IMR-90 (cell line): ENCODE measurements at regions not wholly inside any gene's neighbourhood (a gene's known extent, or its start where the extent isn't known, plus 50 kb on each side); places are given as distances from the start of the nearest gene placed in this dataset.

Source experiments
- ATAC-seq: fragments of 200-7000 bp; cut with Tn5 transposase; 2 replicates; pipeline ENCODE4 v1.9.1; 2020; ENCODE audit warnings: low read depth, mild to moderate bottlenecking, moderate library complexity
- BruUV-seq: library from RNA; stranded (reverse); fragments of 400-500 nt; replicated peaks from 2 replicates; lab custom pipeline; 2021; lab: Mats Ljungman, UMichigan
- CTCF ChIA-PET: fragments of 300-600 bp; formaldehyde crosslinking; extraction: SDS; loops from one replicate; lab custom pipeline; 2021; ENCODE audit warnings: antibody characterized with exemption; lab: Yijun Ruan, JAX
- POLR2A ChIA-PET: fragments of 300-600 bp; sonication (Branson Sonifier 250); formaldehyde crosslinking; loops from one replicate; lab custom pipeline; 2022; ENCODE audit warnings: antibody characterized with exemption; ENCODE audit not compliant: unreplicated experiment; lab: Charles Lee
- DNase-seq: peaks from one replicate; pipeline ENCODE4 v3.0.0; 2013
- H2AFZ ChIP-seq: replicated peaks from 2 replicates; pipeline ENCODE3; 2013; ENCODE audit warnings: low read length, mild to moderate bottlenecking; ENCODE audit not compliant: poor library complexity
- H2AK5ac ChIP-seq: 2 replicates; pipeline ENCODE4 v1.6.1; 2013; ENCODE audit warnings: low read depth, low read length, inconsistent platforms
- H2AK9ac ChIP-seq: replicated peaks from 2 replicates; pipeline ENCODE3; 2013; ENCODE audit warnings: mild to moderate bottlenecking, low read depth, low read length, moderate library complexity; ENCODE audit not compliant: poor library complexity
- H2BK120ac ChIP-seq: 2 replicates; pipeline ENCODE4 v1.6.1; 2013; ENCODE audit warnings: low read depth, low read length, inconsistent platforms
- H2BK15ac ChIP-seq: 3 replicates; pipeline ENCODE4 v1.6.1; 2013; ENCODE audit warnings: low read depth, low read length, inconsistent platforms
- H2BK20ac ChIP-seq: 2 replicates; pipeline ENCODE4 v1.6.1; 2013; ENCODE audit warnings: low read depth, mild to moderate bottlenecking, inconsistent platforms, low read length, moderate library complexity
- H2BK5ac ChIP-seq: 2 replicates; pipeline ENCODE4 v1.6.1; 2013; ENCODE audit warnings: mild to moderate bottlenecking, low read depth, low read length, inconsistent platforms; ENCODE audit not compliant: poor library complexity, severe bottlenecking
- H3K14ac ChIP-seq: replicated peaks from 2 replicates; pipeline ENCODE4 v1.6.1; 2013; ENCODE audit warnings: low read depth, low read length, inconsistent platforms
- H3K18ac ChIP-seq: 2 replicates; pipeline ENCODE4 v1.6.1; 2013; ENCODE audit warnings: low read depth, low read length, control low read depth
- H3K23ac ChIP-seq: 2 replicates; pipeline ENCODE4 v1.6.1; 2013; ENCODE audit warnings: low read depth, low read length, inconsistent platforms
- H3K27ac ChIP-seq: 2 replicates; pipeline ENCODE4 v1.5.1; 2013; ENCODE audit warnings: mild to moderate bottlenecking, control low read depth, low read length; ENCODE audit not compliant: insufficient read depth
- H3K27me3 ChIP-seq: 2 replicates; pipeline ENCODE4 v1.6.1; 2013; ENCODE audit warnings: low read length; ENCODE audit not compliant: control insufficient read depth, insufficient read depth
- H3K36me3 ChIP-seq: 2 replicates; pipeline ENCODE4 v1.6.1; 2013; ENCODE audit warnings: low read length, mixed read lengths; ENCODE audit not compliant: control insufficient read depth, insufficient read depth
- H3K4ac ChIP-seq: 2 replicates; pipeline ENCODE4 v1.6.1; 2013; ENCODE audit warnings: low read depth, low read length, inconsistent platforms
- H3K4me1 ChIP-seq: 2 replicates; pipeline ENCODE4 v1.6.1; 2013; ENCODE audit warnings: low read length, mixed read lengths; ENCODE audit not compliant: control insufficient read depth, insufficient read depth
- H3K4me2 ChIP-seq: 2 replicates; pipeline ENCODE4 v1.6.1; 2013; ENCODE audit warnings: low read depth, mild to moderate bottlenecking, control low read depth, low read length, moderate library complexity
- H3K4me3 ChIP-seq: 2 replicates; pipeline ENCODE4 v1.5.1; 2013; ENCODE audit warnings: low read depth, mild to moderate bottlenecking, control low read depth, low read length, moderate library complexity; ENCODE audit not compliant: insufficient read depth
- H3K56ac ChIP-seq: 2 replicates; pipeline ENCODE4 v1.6.1; 2013; ENCODE audit warnings: low read length, inconsistent platforms; ENCODE audit not compliant: insufficient read depth; ENCODE audit errors: extremely low read depth
- H3K79me1 ChIP-seq, 2 experiments: 2 replicates each; pipeline ENCODE4 v1.6.1; 2013; ENCODE audit warnings: low read length in 2 of 2, inconsistent platforms in 1 of 2, low read depth in 1 of 2
- H3K9ac ChIP-seq: 2 replicates; pipeline ENCODE4 v1.6.1; 2013; ENCODE audit warnings: low read depth, low read length, control low read depth
- H3K9me1 ChIP-seq: 2 replicates; pipeline ENCODE4 v1.6.1; 2013; ENCODE audit warnings: low read length, inconsistent platforms; ENCODE audit not compliant: insufficient read depth
- H3K9me3 ChIP-seq: 2 replicates; pipeline ENCODE4 v1.6.1; 2013; ENCODE audit warnings: low read length; ENCODE audit not compliant: control insufficient read depth, insufficient read depth
- H4K20me1 ChIP-seq: 2 replicates; pipeline ENCODE4 v1.6.1; 2013; ENCODE audit warnings: low read length, inconsistent platforms; ENCODE audit not compliant: insufficient read depth
- H4K5ac ChIP-seq: 2 replicates; pipeline ENCODE4 v1.6.1; 2013; ENCODE audit warnings: mild to moderate bottlenecking, low read depth, low read length, control low read depth
- H4K8ac ChIP-seq, 2 experiments: 2 replicates each; pipeline ENCODE4 v1.6.1; 2013; ENCODE audit warnings: low read depth in 2 of 2, low read length in 2 of 2, control low read depth in 1 of 2, inconsistent platforms in 1 of 2
- H4K91ac ChIP-seq: 2 replicates; pipeline ENCODE4 v1.6.1; 2013; ENCODE audit warnings: low read depth, low read length, inconsistent platforms; ENCODE audit not compliant: insufficient read depth
- MAZ ChIP-seq: IDR thresholded peaks from 2 replicates; pipeline ENCODE4 v1.6.1; 2012; ENCODE audit warnings: low read depth, mild to moderate bottlenecking, low read length, improper control_type of control experiment, moderate library complexity, borderline replicate concordance
- NFE2L2 ChIP-seq: fragments of 150-350 bp; IDR thresholded peaks from 2 replicates; pipeline ENCODE4 v1.6.1; 2016; ENCODE audit warnings: low read depth, mild to moderate bottlenecking, low read length
- POLR2A ChIP-seq: IDR thresholded peaks from 2 replicates; pipeline ENCODE4 v1.6.1; 2012; ENCODE audit warnings: mild to moderate bottlenecking, low read depth, low read length
- RCOR1 ChIP-seq: IDR thresholded peaks from 2 replicates; pipeline ENCODE4 v1.6.1; 2012; ENCODE audit warnings: mild to moderate bottlenecking, low read length, improper control_type of control experiment; ENCODE audit not compliant: insufficient replicate concordance
- SMC3 ChIP-seq: fragments of 150-350 bp; IDR thresholded peaks from 2 replicates; pipeline ENCODE4 v1.6.1; 2016; ENCODE audit warnings: low read depth, mild to moderate bottlenecking, antibody characterized with exemption, low read length, moderate library complexity
- WGBS, 2 experiments: methylation state at CpG; one replicate each; pipeline versions ENCODE4 v1.1.5 to v1.1.7; 2013; ENCODE audit warnings: missing lambda C conversion rate in 2 of 2; ENCODE audit not compliant: insufficient read length in 1 of 2; ENCODE audit errors: extremely low coverage in 2 of 2; 5-methylcytosine and 5-hydroxymethylcytosine counted together
- dilution Hi-C: fragments of 300-500 bp; cut with HindIII; formaldehyde crosslinking; loops from one replicate; pipeline ENCODE4 v1.14.3; 2018; ENCODE audit warnings: low sequenced_read_pairs; ENCODE audit not compliant: unreplicated experiment
- in situ Hi-C: fragments of 300-500 bp; cut with MboI; formaldehyde crosslinking; loops from 3 replicates; pipeline ENCODE4 v1.14.3; 2019; ENCODE audit warnings: low sequenced_read_pairs, inconsistent platforms, mixed read lengths
- intact Hi-C: fragments of 100-400 bp; cut with micrococcal nuclease; formaldehyde crosslinking; loops from 2 replicates; pipeline ENCODE4 v1.10.0; 2022

DNA sequence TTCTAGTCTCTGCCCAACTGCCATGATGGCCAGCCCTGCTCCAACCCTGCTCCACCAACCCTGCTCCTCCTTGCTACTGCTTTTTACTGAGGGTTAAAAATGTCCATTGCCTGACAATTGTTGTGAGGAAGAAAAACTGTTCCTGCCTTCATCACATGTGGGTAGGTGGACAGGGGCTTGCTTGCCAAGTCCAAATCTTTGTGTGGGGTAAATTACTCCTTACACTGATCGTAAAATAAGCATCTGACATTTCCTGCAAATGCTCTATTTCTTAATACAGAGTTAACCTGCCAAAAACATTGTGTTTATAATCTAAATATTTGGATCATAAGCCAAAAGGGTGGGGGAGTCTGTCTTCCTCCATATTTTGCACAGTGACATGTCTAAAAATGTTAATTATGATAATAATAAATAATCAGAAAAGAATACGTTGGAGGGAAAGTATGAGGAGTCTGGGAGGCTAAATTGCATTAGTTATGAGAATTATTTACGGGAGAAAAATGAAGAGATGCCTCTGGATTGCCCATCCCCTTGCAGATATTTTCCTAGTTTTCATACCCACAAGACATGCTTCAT is 242.5 kb upstream of the TBL1XR1 start:
- no peak overlapping the region for H3K4me3 ChIP-seq
- in situ Hi-C loops = no loop called here
- no peaks in the 10 kb centered on the region for H3K27me3 ChIP-seq
- no peaks in the 10 kb centered on the region for H3K9me1 ChIP-seq
- H2AK5ac ChIP-seq = no peak overlapping the region
- no peaks in the 10 kb centered on the region for H3K36me3 ChIP-seq
- H3K14ac ChIP-seq = 0 out of 2 replicates have a peak overlapping the region, but pooled peaks have one; percentile 65
- no peaks in the 10 kb centered on the region for H3K79me1 ChIP-seq
- H2AFZ ChIP-seq = no peak overlapping the region
- ATAC-seq (peak; percentile 52), DNase-seq (peak; percentile 35)
- dilution Hi-C loops = no loop called here
- TF ChIP-seq NFE2L2 (no peak), POLR2A (no peak), MAZ (no peak), SMC3 (no peak), RCOR1 (no peak)
- H2AK9ac ChIP-seq = no peak overlapping the region
- CTCF ChIA-PET = no interaction called here
- no TSS peak for BruUV-seq
- H4K5ac ChIP-seq = peak overlapping the region; percentile 59; the same call in 1 of the 2 replicates
- 100% methylated on average over 2 of the region's 3 CpGs; no CpG with 5 or more reads in 1 of the 2 experiments for WGBS, 2 experiments
- intact Hi-C loops = no loop called here
- H4K20me1 ChIP-seq = no peaks in the 10 kb centered on the region
- no peak overlapping the region for H3K23ac ChIP-seq
- H2BK5ac ChIP-seq = no peak overlapping the region
- H3K18ac ChIP-seq = peak overlapping the region; percentile 69; the same call in 1 of the 2 replicates
- H2BK15ac ChIP-seq = peak overlapping the region; percentile 11; the same call in 1 of the 3 replicates
- 0 out of 2 replicates have a peak overlapping the region, but pooled peaks have one; percentile 32 for H2BK20ac ChIP-seq
- peak overlapping the region; percentile 30; the same call in 1 of the 2 replicates for H2BK120ac ChIP-seq
- H4K91ac ChIP-seq = no peak overlapping the region
- no peak overlapping the region; the same call in 1 of the 2 replicates for H3K4me2 ChIP-seq
- H3K4ac ChIP-seq = peak overlapping the region; percentile 41; the same call in 1 of the 2 replicates
- H3K4me1 ChIP-seq = peaks cover 17% of the 10 kb centered on the region
- H3K56ac ChIP-seq = no peak overlapping the region
- POLR2A ChIA-PET = no interaction called here
- H3K9ac ChIP-seq = no peak overlapping the region
- peak overlapping the region; percentile 43; the same call in 1 of the 2 replicates for H3K27ac ChIP-seq
- no peaks in the 10 kb centered on the region for H3K9me3 ChIP-seq
- H4K8ac ChIP-seq = no peak overlapping the region
